Aorta (tissue), 5 donors: ENCODE measurements at regions not wholly inside any gene's neighbourhood (a gene's known extent, or its start where the extent isn't known, plus 50 kb on each side); places are given as distances from the start of the nearest gene placed in this dataset.
"Not testable (repeated sequence)": the region's sequence is repeated elsewhere in the genome, so short reads cannot be mapped to it uniquely, and the experiment has no call there.

Source experiments
- ATAC-seq: fragments of 200-7000 bp; cut with Tn5 transposase; one replicate; pipeline ENCODE4 v1.9.1; 2022; ENCODE audit warnings: moderate library complexity; ENCODE audit not compliant: low FRiP score
- DNase-seq, 2 donors: peaks; one replicate each; pipeline ENCODE4 v3.0.0-alpha.2; 2020
- H3K27ac ChIP-seq, 2 donors: one replicate each; pipeline ENCODE4 v1.5.1; 2013; ENCODE audit warnings: low read length in 2 of 2, mild to moderate bottlenecking in 2 of 2, moderate library complexity in 2 of 2, control low read depth in 1 of 2, inconsistent platforms in 1 of 2, low read depth in 1 of 2
- H3K27me3 ChIP-seq, 2 donors: one replicate each; pipeline ENCODE4 v1.6.1; 2013; ENCODE audit warnings: control low read depth in 1 of 2, low read length in 1 of 2, mild to moderate bottlenecking in 1 of 2, moderate library complexity in 1 of 2; ENCODE audit not compliant: insufficient read depth in 2 of 2, control insufficient read depth in 1 of 2
- H3K36me3 ChIP-seq, 2 donors: one replicate each; pipeline ENCODE4 v1.6.1; 2013; ENCODE audit warnings: control low read depth in 1 of 2, low read length in 1 of 2, mild to moderate bottlenecking in 1 of 2; ENCODE audit not compliant: insufficient read depth in 2 of 2, control insufficient read depth in 1 of 2
- H3K4me1 ChIP-seq, 2 donors: one replicate each; pipeline ENCODE4 v1.6.1; 2013; ENCODE audit warnings: low read length in 2 of 2, control low read depth in 1 of 2, mild to moderate bottlenecking in 1 of 2, moderate library complexity in 1 of 2; ENCODE audit not compliant: insufficient read depth in 2 of 2, control insufficient read depth in 1 of 2
- H3K4me3 ChIP-seq, 2 donors: one replicate each; pipeline ENCODE4 v1.5.1; 2013; ENCODE audit warnings: low read length in 2 of 2, control low read depth in 1 of 2, mild to moderate bottlenecking in 1 of 2
- H3K9me3 ChIP-seq: one replicate; pipeline ENCODE4 v1.6.1; 2013; ENCODE audit warnings: mild to moderate bottlenecking, low read length; ENCODE audit not compliant: control insufficient read depth
- WGBS, 2 donors: extraction: QIAGEN DNeasy Blood & Tissue Kit; methylation state at CpG; one replicate each; pipeline ENCODE4 v1.1.7; 2013; 5-methylcytosine and 5-hydroxymethylcytosine counted together
- intact Hi-C, 2 donors: fragments of 100-400 bp; cut with DNase I; formaldehyde crosslinking; loops; one replicate each; pipeline versions ENCODE4 v1.14.2 to v1.15.0; 2022
- donor health status: healthy with polysubstance abuse.
- donor health status: Bipolar disorder and iron deficiency.
- donor health status: DM: no; HTN: no; CAD: no.
- donor health status: DM: no; HTN: no; CAD: no.
- donor health status: DM: yes; HTN: yes; CAD: no.

DNA sequence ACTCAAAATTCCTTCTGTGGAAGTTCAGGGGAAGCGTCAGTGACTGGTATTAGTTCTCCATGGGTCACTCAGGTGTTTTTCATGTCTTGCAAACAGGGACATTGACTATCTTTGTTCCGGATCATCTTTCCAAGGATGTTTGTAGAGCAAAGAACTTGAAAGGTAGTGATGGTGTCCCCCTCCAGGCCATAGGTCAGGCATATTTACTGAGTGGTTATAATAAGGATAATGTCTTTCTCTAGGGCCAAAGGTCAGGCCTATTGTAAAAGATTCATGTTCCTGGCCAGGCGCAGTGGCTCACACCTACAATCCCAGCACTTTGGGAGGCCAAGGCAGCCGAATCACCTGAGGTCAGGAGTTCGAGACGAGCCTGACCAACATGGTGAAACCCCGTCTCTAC is 614.8 kb downstream of the KIF4B start:
- no peak overlapping the region for H3K27ac ChIP-seq

DNA sequence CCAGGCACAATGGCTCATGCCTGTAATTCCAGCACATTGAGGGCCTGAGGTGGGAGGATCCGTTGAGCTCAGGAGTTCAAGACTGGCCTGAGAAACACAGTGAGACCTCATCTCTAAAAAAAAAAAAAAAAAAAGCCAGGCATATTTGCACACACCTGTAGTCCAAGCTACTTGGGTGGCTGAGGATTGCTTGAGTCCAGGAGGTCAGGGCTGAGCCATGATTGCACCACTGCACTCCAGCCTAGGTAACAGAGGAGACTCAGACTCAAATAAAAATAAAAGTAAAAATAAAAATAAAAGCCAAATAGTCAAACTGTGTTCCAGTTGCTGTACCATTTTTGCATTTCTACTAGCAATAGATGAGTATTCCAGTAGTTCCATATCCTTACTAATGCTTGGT is 616.0 kb downstream of the KIF4B start:
- H3K4me1 ChIP-seq: peaks cover 0 to 1% of the 10 kb centered on the region in 2 donors
- intact Hi-C loops: no loop called here
- H3K4me3 ChIP-seq: no peak overlapping the region
- no peak for ATAC-seq
- H3K9me3 ChIP-seq: no peaks in the 10 kb centered on the region
- WGBS, 2 donors: 89 to 92% methylated on average over 1 of the region's 1 CpG
- H3K36me3 ChIP-seq: no peaks in the 10 kb centered on the region
- H3K27me3 ChIP-seq: no peaks in the 10 kb centered on the region
- DNase-seq: no peak
- H3K27ac ChIP-seq: no peak overlapping the region

More for the DNA sequence above, 614.8 kb downstream of the KIF4B start:
- Histone ChIP-seq H3K9me3 (no peaks in the 10 kb centered on the region), H3K4me1 (peaks cover 0 to 1% of the 10 kb centered on the region in 2 donors), H3K36me3 (no peaks in the 10 kb centered on the region), H3K27me3 (no peaks in the 10 kb centered on the region), H3K4me3 (no peak overlapping the region)
- WGBS, 2 donors: 85 to 88% methylated on average over 7 of the region's 7 CpGs
- intact Hi-C loops: no loop called here
- ATAC-seq (no peak), DNase-seq (no peak)

DNA sequence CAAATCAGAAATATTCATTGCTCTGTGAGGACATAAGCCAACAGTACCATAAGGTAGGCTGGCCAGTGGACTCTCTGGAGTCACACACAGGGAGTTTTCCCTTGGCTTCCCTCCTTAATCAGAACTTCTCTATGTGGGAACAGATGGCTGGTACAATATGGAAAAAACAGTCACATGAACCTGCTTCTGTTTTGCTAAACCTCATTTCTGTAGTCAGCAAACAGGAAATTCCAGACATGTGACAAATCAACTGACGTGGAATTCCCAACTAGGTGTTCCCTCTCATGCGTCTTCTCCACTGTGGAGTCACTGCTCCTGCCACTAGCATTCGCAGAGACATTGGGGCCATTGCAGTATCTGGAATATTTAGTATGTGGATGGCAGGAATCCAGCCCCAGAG is 617.6 kb downstream of the KIF4B start:
- no peak for DNase-seq
- peaks cover 0 to 1% of the 10 kb centered on the region in 2 donors for H3K4me1 ChIP-seq
- no peaks in the 10 kb centered on the region for H3K36me3 ChIP-seq
- intact Hi-C loops: no loop called here
- H3K4me3 ChIP-seq: no peak overlapping the region
- H3K9me3 ChIP-seq: no peaks in the 10 kb centered on the region
- 33 to 37% methylated on average over 3 of the region's 3 CpGs for WGBS, 2 donors
- ATAC-seq: no peak
- H3K27ac ChIP-seq: no peak overlapping the region
- no peaks in the 10 kb centered on the region for H3K27me3 ChIP-seq

DNA sequence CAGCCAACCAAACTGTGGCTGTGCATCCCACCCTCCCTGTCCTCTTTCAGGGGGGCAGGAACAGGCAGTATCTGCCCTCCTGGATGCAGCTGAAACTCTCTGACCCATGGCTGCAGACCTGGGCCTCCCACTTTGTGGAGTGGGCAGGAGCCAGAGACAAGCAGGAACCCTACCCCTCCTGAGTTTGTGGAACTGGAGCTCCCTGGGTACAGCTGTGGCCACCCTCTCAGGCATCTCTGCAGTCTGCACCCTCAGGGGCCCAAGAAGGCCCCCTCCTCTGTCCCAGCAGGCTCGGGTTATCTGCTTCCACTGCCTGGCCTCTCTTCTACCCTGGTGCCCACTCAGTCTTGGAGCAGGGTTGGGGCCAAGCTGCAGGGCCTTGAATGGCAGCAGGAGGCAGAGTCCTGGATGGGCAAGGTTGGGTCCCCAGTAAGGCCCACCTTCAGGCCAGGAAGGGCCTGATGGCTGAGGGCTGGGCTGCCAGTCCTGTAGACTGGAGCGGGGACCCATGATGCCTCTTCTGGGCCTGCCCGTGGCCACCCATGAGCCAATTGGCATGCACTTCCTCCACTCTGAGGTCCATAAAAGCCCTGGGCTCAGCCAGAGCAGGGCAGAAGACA is 619.9 kb downstream of the KIF4B start:
- no peaks in the 10 kb centered on the region for H3K9me3 ChIP-seq
- H3K4me3 ChIP-seq: no peak overlapping the region
- H3K36me3 ChIP-seq: no peaks in the 10 kb centered on the region
- no peaks in the 10 kb centered on the region for H3K4me1 ChIP-seq
- ATAC-seq (peak; percentile 20), DNase-seq (no peak)
- intact Hi-C loops: no loop called here
- WGBS, 2 donors: 88 to 91% methylated on average over 3 of the region's 3 CpGs
- H3K27ac ChIP-seq: no peak overlapping the region
- H3K27me3 ChIP-seq: no peaks in the 10 kb centered on the region

DNA sequence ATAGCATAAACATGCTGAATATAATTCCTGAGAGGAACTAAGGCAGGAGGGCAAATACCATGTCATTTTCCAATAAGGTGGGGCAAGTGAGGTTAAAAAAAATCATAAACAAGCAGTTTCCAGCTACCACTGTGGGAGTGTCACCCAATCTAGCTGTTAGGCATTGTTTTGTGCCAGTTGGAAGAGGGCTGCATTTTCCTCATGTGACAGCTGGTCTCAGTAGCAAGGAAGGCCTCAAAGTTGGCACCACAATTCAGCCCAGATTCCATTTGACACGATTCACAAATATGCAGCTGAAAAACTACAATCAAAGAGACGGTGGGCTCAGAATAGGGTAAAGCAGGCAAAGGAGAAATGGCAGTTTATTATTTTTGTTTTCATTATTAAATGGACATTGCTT is 636.1 kb downstream of the KIF4B start:
- WGBS, 2 donors: 38 to 45% methylated on average over 2 of the region's 2 CpGs
- ATAC-seq (no peak), DNase-seq (no peak)
- Histone ChIP-seq H3K27ac (no peak overlapping the region), H3K4me3 (no peak overlapping the region), H3K36me3 (no peaks in the 10 kb centered on the region), H3K27me3 (no peaks in the 10 kb centered on the region), H3K9me3 (no peaks in the 10 kb centered on the region), H3K4me1 (no peaks in the 10 kb centered on the region)
- intact Hi-C loops: no loop called here

- H3K9me3 ChIP-seq: no peaks in the 10 kb centered on the region
- H3K27me3 ChIP-seq: no peaks in the 10 kb centered on the region
- no peaks in the 10 kb centered on the region for H3K36me3 ChIP-seq
- ATAC-seq (no peak), DNase-seq (no peak)
- H3K4me1 ChIP-seq: no peaks in the 10 kb centered on the region
- intact Hi-C loops: no loop called here
- no peak overlapping the region for H3K27ac ChIP-seq
- 82 to 93% methylated on average over 2 of the region's 2 CpGs for WGBS, 2 donors
- no peak overlapping the region for H3K4me3 ChIP-seq
Measured at GRCh38 chr5:155655569-155655968, 642.0 kb downstream of the KIF4B start.

GRCh38 chr5:155661859-155662258 is 648.3 kb downstream of the KIF4B start:
- DNase-seq (no peak), ATAC-seq (no peak)
- Histone ChIP-seq H3K27ac (no peak overlapping the region), H3K4me1 (no peaks in the 10 kb centered on the region), H3K27me3 (no peaks in the 10 kb centered on the region), H3K36me3 (no peaks in the 10 kb centered on the region), H3K9me3 (peaks cover 2% of the 10 kb centered on the region), H3K4me3 (no peak overlapping the region)
- intact Hi-C loops: no loop called here

- WGBS, 2 donors: 54 to 65% methylated on average over 7 of the region's 7 CpGs
Measured at GRCh38 chr5:155665361-155665760, 651.8 kb downstream of the KIF4B start.

DNA sequence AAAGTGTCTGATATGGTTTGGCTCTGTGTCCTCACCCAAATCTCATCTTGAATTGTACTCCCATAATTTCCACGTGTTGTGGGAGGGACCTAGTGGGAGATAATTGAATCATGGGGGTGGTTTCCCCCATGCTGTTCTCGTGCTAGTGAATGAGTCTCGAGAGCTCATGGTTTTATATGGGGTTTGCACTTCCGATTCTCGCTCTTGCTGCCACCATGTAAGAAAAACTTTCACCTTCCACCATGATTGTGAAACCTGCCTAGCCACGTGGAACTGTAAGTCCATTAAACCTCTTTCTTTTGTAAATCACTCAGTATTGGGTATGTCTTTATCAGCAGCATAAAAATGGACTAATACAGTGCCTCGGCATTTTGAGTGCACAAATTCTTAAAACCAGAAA is 655.0 kb upstream of the SGCD start:
- H3K27ac ChIP-seq, H3K36me3 ChIP-seq, H3K27me3 ChIP-seq, H3K4me1 ChIP-seq, ATAC-seq, H3K4me3 ChIP-seq, DNase-seq, intact Hi-C loops, H3K9me3 ChIP-seq: not testable (repeated sequence)
- 59 to 73% methylated on average over 7 of the region's 7 CpGs for WGBS, 2 donors

More at GRCh38 chr5:155665361-155665760, 651.8 kb downstream of the KIF4B start:
- intact Hi-C loops: no loop called here
- no peak for DNase-seq
- Histone ChIP-seq H3K36me3 (no peaks in the 10 kb centered on the region), H3K9me3 (peaks cover 2% of the 10 kb centered on the region), H3K4me1 (no peaks in the 10 kb centered on the region), H3K4me3 (no peak overlapping the region), H3K27me3 (no peaks in the 10 kb centered on the region), H3K27ac (no peak overlapping the region)
- ATAC-seq: no peak
